ENCODE measurements at regions not wholly inside any gene's neighbourhood (a gene's known extent, or its start where the extent isn't known, plus 50 kb on each side); places are given as distances from the start of the nearest gene placed in this dataset.
A peak's percentile ranks its signal among the peaks of the same experiment; 100 is the strongest.

DNA sequence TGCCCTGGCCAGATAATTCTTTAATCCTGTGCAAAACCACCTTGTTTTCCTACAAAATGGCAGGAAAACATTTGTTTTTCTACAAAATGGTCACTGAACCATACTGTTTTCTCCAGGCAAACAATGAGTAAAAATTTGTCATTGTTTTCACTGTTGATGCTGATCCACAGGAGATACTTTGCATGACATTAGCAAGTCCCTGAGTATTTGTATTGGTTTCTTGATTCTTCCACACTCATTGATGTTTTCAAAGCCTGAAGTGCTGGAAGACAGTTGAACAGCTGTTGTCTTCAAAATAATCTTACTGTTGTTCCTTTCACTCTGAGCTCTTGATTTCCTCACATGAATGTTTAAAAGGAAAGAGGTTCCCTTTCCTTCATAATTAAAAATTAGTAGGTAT lies 123.1 kb upstream of the HTR2A start:
- no peaks in the 10 kb centered on the region for H4K20me1 ChIP-seq (ENCODE audit: control insufficient read depth, insufficient read depth, insufficient read length)
- peaks cover 8 to 9% of the 10 kb centered on the region in 2 experiments for H3K9me3 Mint-ChIP-seq
- no peak overlapping the region for H3K56ac ChIP-seq (ENCODE audit: insufficient read length, low read depth, low read length)
- H3K27me3 ChIP-seq (ENCODE audit: insufficient read depth, low read length), result no peaks in the 10 kb centered on the region
- no peak overlapping the region for H2BK12ac ChIP-seq (ENCODE audit: insufficient read length, low read depth, low read length)
- no peaks in the 10 kb centered on the region; the same call in 1 of the 2 replicates for H3K4me1 ChIP-seq (ENCODE audit: insufficient read depth, low read length)
- H3K4me2 ChIP-seq (ENCODE audit: insufficient read depth, insufficient read length, low read length), result no peak overlapping the region
- H3K23ac ChIP-seq (ENCODE audit: insufficient read length, low read depth, low read length), result no peak overlapping the region
- H3K36me3 Mint-ChIP-seq (ENCODE audit: insufficient read depth in 1 of 3, low read depth in 3 of 3), result peaks cover 0 to 19% (median 4%) of the 10 kb centered on the region in 3 experiments; a peak in 4 of 7 replicates
- no peaks in the 10 kb centered on the region for H3K27me3 Mint-ChIP-seq (ENCODE audit: low read depth)
- no peak overlapping the region for H3K14ac ChIP-seq (ENCODE audit: insufficient read depth, low read length)
- no peak overlapping the region for H3K4me3 Mint-ChIP-seq
- H3K18ac ChIP-seq (ENCODE audit: insufficient read length, low read depth, low read length), result no peak overlapping the region
- H3K9ac ChIP-seq (ENCODE audit: extremely low read depth, insufficient read length, low read length), result no peak overlapping the region
- no peaks in the 10 kb centered on the region for H3K79me1 ChIP-seq (ENCODE audit: insufficient read depth, low read depth, low read length, poor library complexity, severe bottlenecking)
- H3K27ac ChIP-seq (ENCODE audit: insufficient read length, low read depth, low read length), result no peak overlapping the region
- H4K91ac ChIP-seq (ENCODE audit: insufficient read length, low read depth, low read length), result no peak overlapping the region
- H2BK120ac ChIP-seq (ENCODE audit: low read depth, low read length, poor library complexity, severe bottlenecking), result no peak overlapping the region
- H2AK5ac ChIP-seq (ENCODE audit: insufficient read length, low read length), result no peak overlapping the region
- no peak overlapping the region for H4K8ac ChIP-seq (replicated peaks; ENCODE audit: insufficient read length, low read depth, low read length)
- peak overlapping the region in 1 of 3 experiments; percentile 94; a peak in 3 of 7 replicates for H3K27ac Mint-ChIP-seq
- no peaks in the 10 kb centered on the region for H3K79me2 ChIP-seq (ENCODE audit: insufficient read depth, low read length)
- H3K9me3 ChIP-seq (ENCODE audit: control insufficient read depth, low read depth, low read length), result no peaks in the 10 kb centered on the region
- H3T11ph ChIP-seq (ENCODE audit: low read length), result no peak overlapping the region
- no peak overlapping the region for H3K4ac ChIP-seq (ENCODE audit: low read depth, low read length)
- no peak overlapping the region for H2BK15ac ChIP-seq (ENCODE audit: low read depth, low read length)
- no peak overlapping the region for H4K5ac ChIP-seq (ENCODE audit: insufficient read length, low read depth, low read length)
- H2BK5ac ChIP-seq (ENCODE audit: insufficient read length, low read length), result no peak overlapping the region
- no peak overlapping the region for H2BK20ac ChIP-seq (ENCODE audit: low read depth, low read length, poor library complexity, severe bottlenecking)
- TF ChIP-seq, protein P1, sequence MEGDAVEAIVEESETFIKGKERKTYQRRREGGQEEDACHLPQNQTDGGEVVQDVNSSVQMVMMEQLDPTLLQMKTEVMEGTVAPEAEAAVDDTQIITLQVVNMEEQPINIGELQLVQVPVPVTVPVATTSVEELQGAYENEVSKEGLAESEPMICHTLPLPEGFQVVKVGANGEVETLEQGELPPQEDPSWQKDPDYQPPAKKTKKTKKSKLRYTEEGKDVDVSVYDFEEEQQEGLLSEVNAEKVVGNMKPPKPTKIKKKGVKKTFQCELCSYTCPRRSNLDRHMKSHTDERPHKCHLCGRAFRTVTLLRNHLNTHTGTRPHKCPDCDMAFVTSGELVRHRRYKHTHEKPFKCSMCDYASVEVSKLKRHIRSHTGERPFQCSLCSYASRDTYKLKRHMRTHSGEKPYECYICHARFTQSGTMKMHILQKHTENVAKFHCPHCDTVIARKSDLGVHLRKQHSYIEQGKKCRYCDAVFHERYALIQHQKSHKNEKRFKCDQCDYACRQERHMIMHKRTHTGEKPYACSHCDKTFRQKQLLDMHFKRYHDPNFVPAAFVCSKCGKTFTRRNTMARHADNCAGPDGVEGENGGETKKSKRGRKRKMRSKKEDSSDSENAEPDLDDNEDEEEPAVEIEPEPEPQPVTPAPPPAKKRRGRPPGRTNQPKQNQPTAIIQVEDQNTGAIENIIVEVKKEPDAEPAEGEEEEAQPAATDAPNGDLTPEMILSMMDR (conservative IDR thresholded peaks at IDR 0.05), result no peak
- H3K4me1 Mint-ChIP-seq, result peaks cover 15 to 18% of the 10 kb centered on the region in 2 experiments
- no peak overlapping the region for H2AFZ ChIP-seq (ENCODE audit: low read length)
- no peaks in the 10 kb centered on the region for H3K23me2 ChIP-seq (ENCODE audit: insufficient read length, low read depth, low read length, poor library complexity, severe bottlenecking)
- no peak for DNase-seq

All from H9 (cell line).